ENCODE measurements at regions not wholly inside any gene's neighbourhood (a gene's known extent, or its start where the extent isn't known, plus 50 kb on each side); places are given as distances from the start of the nearest gene placed in this dataset.

GRCh38 chr5:12358371-12359090, 454.3 kb upstream of the CTNND2 start:
- DNase-seq, result no peak

- no peak for DNase-seq
Observed at GRCh38 chr5:12357626-12358025, 453.4 kb upstream of the CTNND2 start.

- DNase-seq, result no peak
Observed at GRCh38 chr5:12354686-12355085, 450.4 kb upstream of the CTNND2 start.

- no peak for DNase-seq
Observed at GRCh38 chr5:12343558-12343957, 439.3 kb upstream of the CTNND2 start.

- no peak for DNase-seq
Observed at GRCh38 chr5:12335938-12336337, 431.7 kb upstream of the CTNND2 start.

- no peak for DNase-seq
Observed at GRCh38 chr5:12332480-12332879, 428.2 kb upstream of the CTNND2 start.

- no peak for DNase-seq
Observed at GRCh38 chr5:12330993-12331588, 426.8 kb upstream of the CTNND2 start.

GRCh38 chr5:12330381-12330780, 426.1 kb upstream of the CTNND2 start:
- DNase-seq, result no peak

- DNase-seq, result no peak
Observed at GRCh38 chr5:12323637-12324229, 419.5 kb upstream of the CTNND2 start.

- no peak for DNase-seq
Observed at GRCh38 chr5:12322042-12322441, 417.8 kb upstream of the CTNND2 start.

GRCh38 chr5:12320331-12320730, 416.1 kb upstream of the CTNND2 start:
- DNase-seq, result no peak

GRCh38 chr5:12316812-12317211, 412.6 kb upstream of the CTNND2 start:
- DNase-seq, result no peak

- DNase-seq, result no peak
Observed at GRCh38 chr5:12315461-12315860, 411.2 kb upstream of the CTNND2 start.

- no peak for DNase-seq
Observed at GRCh38 chr5:12313602-12314001, 409.4 kb upstream of the CTNND2 start.

- no peak for DNase-seq
Observed at GRCh38 chr5:12312343-12312742, 408.1 kb upstream of the CTNND2 start.

GRCh38 chr5:12294151-12294550, 389.9 kb upstream of the CTNND2 start:
- no peak for DNase-seq

- DNase-seq, result peak; percentile 14
Observed at GRCh38 chr5:12292610-12293204, 388.5 kb upstream of the CTNND2 start.

- no peak for DNase-seq
Observed at GRCh38 chr5:12284604-12285003, 380.4 kb upstream of the CTNND2 start.

GRCh38 chr5:12277504-12278192, 373.4 kb upstream of the CTNND2 start:
- no peak for DNase-seq

GRCh38 chr5:12274236-12274635, 370.0 kb upstream of the CTNND2 start:
- no peak for DNase-seq

- DNase-seq, result no peak
Observed at GRCh38 chr5:12272389-12272788, 368.1 kb upstream of the CTNND2 start.

GRCh38 chr5:12270914-12271313, 366.7 kb upstream of the CTNND2 start:
- DNase-seq, result no peak

GRCh38 chr5:12269164-12269563, 364.9 kb upstream of the CTNND2 start:
- no peak for DNase-seq

Measured in renal pelvis (tissue), 1 donor.